SH-SY5Y (cell line): ENCODE measurements at regions not wholly inside any gene's neighbourhood (a gene's known extent, or its start where the extent isn't known, plus 50 kb on each side); places are given as distances from the start of the nearest gene placed in this dataset.

ENCODE experiments used
- GATA2 ChIP-seq: IDR thresholded peaks from 2 replicates; pipeline ENCODE4 v1.6.1; 2011; ENCODE audit warnings: mild to moderate bottlenecking, low read depth, low read length
- GATA3 ChIP-seq: IDR thresholded peaks from 2 replicates; pipeline ENCODE4 v1.6.1; 2011; ENCODE audit warnings: low read depth, mild to moderate bottlenecking, low read length, moderate library complexity

DNA sequence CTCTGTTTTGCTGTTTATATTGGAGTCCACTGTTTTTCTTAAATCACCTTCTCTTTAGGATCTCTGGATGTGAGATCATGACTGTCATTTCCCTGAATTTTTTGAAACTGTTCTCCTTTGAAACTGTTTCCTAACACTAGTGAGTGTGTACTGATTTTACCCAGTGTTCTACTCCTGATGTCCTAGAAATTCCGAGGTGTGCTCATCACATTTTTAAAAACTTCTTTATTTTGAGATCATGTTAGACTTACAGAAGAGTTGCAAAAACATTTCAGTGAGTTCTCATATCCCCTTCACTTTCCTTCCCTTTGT lies 292.6 kb downstream of the NFKBIZ start:
- TF ChIP-seq GATA2 (no peak), GATA3 (no peak)

- no peak for TF ChIP-seq GATA3
- TF ChIP-seq GATA2, result no peak
Measured at GRCh38 chr3:102142379-102143060, 292.3 kb upstream of the ZPLD1 start.

- TF ChIP-seq GATA2 (no peak), GATA3 (no peak)
Measured at GRCh38 chr3:102143536-102143935, 291.3 kb upstream of the ZPLD1 start.

DNA sequence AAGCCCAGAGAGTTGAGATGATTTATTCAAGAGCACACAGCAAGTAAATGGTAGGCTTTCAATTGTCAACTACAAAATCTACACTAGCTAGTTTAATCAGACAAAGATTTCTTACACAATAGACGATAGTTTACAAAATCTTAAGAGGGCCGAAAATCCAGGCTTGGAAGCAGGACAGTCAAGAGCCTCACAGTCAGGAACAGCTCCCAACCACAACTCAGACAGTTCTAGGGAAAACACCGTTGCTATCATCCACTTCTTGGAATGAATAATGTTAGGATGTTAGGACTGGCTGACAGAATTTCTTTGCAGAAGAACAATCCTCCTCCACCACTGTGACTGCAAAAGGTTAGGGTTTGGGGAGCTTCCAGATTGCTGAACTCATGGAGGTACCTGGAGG lies 290.8 kb upstream of the ZPLD1 start:
- TF ChIP-seq GATA3 (no peak), GATA2 (no peak)

DNA sequence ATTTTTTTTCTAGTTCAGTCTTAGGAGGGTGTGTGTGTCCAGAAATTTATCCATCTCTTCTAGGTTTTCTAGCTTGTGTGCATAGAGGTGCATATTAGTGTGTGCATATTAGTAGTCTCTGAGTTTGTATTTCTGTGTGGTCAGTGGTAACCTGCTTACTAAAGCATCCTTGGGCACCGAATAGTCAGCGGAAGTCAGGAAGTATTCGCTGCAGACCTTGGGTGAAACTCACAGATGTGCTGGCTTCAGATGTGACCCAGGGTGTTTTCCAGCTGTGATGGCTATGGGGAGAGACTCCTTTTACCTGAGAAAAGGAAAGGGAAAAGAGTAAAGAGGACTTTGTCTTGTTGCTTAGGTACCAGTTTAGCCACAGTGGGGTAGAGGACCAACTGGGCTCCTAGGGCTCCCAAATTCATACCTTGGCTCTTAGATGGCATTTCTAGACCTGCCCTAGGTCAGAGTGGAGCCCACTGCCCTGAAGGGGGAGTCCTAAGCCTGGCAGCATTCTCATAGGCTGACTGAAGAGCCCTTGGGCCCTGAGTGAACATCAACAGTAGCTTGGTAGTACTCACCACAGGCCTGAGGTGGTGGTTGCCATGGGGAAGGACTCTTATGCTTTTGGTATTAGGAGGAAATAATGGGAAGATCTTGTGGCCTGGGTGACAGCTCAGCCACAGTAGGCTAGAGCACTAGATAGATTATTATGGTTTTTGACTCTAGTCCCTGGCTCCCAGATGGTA lies 286.0 kb upstream of the ZPLD1 start:
- no peak for TF ChIP-seq GATA3
- no peak for TF ChIP-seq GATA2

- no peak for TF ChIP-seq GATA2
Measured at GRCh38 chr3:102151935-102152334, 282.9 kb upstream of the ZPLD1 start.

DNA sequence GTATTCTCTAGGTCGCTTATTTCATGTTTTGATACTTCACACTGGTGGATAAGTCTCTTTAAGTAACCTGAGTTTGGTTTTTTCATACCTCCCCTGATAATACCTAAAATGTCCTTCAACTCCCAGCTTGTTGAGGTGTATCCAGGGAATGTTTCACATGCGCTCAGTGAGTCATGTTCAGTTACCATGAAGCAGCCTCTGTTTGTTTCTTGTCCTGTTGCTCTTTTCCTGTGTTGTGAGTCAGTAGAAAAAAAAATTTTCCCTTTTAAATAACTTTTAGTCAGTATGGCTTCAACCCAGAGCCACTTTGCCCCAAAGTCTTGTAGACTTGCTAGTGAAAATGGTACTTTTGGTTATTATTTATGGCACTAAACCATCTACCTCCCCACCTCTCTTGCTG lies 278.4 kb upstream of the ZPLD1 start:
- TF ChIP-seq GATA3, result no peak
- no peak for TF ChIP-seq GATA2

- TF ChIP-seq GATA3 (no peak), GATA2 (no peak)
Measured at GRCh38 chr3:102158080-102158740, 276.6 kb upstream of the ZPLD1 start.

- no peak for TF ChIP-seq GATA3
- TF ChIP-seq GATA2, result no peak
Measured at GRCh38 chr3:102159810-102160451, 274.9 kb upstream of the ZPLD1 start.

DNA sequence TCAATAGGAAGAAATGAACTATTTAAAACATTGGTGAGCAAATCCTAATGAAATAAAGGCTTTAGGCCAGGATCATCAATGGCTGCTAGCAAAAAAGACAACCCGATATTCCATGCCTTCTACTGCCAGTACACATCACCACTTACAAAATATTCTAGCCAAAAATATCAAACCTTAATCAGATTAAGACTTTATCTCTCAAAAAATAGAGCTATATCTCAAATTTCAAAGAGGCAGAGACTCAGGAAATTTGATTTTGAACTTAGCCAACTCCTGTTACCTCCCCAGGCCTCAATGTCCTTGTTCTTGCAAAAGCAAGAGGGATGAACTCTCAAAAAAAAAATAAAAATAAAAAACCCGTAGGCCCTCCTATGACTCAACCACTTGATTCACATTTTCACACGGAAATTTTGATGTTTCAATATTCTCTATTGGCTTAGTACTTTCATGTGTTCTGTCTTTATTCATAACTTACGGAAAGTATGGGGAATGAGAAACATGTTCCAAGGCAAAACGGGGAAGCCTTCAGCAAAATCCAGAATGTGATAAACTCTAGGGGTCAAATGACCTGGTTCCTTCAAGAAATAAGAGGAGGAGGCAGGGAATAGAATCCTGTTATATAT lies 273.3 kb upstream of the ZPLD1 start:
- TF ChIP-seq GATA3 (no peak), GATA2 (no peak)

DNA sequence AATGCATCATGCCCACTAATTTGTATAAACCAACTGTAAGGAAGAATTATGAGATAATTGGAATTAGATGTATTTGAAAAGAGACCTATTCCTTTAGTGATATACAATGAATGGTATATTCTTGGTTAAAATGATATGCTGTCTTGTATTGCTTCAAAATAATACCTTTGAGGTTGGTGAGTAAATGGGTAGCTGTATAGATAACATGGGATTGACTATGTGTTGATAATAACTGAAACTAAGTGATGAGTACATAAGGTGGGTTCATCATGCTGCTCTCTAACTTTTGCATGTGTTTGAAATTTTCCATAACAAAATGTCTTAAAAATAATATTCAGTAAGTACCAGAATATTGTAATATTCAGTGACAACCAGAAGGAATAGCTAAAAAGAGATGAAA lies 272.6 kb upstream of the ZPLD1 start:
- no peak for TF ChIP-seq GATA2
- no peak for TF ChIP-seq GATA3

- no peak for TF ChIP-seq GATA3
- no peak for TF ChIP-seq GATA2
Measured at GRCh38 chr3:102163039-102163817, 271.6 kb upstream of the ZPLD1 start.

DNA sequence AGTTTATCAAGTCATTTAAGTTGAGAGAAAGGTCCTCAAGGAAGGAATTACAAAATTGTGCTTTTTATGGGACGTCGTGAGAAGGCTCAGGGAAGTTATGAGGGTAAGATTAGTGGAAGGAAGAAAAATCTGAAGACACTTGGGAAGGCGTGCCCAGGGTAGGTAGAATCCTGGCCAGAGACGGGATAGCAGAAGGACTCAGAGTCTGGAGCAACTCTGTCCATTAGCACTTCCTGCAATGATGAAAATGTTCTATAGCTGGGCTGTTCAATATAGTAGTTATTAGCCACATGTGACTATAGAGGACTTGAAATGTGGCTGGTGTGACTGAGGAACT lies 271.0 kb upstream of the ZPLD1 start:
- no peak for TF ChIP-seq GATA2
- no peak for TF ChIP-seq GATA3

DNA sequence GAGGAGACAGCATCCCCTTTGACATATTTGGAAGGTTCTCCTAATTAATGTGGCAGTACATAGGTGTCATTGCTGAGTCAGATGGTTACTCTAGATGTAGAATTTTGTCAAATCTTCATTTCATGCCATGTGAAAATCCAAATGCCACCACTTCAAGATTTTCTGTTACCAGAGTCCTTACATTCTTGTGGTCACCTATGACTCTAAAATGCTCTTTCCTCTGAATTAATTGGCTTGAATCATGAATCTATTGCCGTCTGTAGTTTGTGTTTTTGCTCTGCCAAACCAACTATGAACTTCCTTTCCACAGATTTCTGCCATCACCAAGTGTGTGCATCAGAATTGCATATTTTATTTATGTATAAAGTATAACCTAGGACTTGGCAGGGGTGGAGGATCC lies 269.4 kb upstream of the ZPLD1 start:
- TF ChIP-seq GATA3 (no peak), GATA2 (no peak)
